OCI-LY1 (cell line): ENCODE measurements at regions not wholly inside any gene's neighbourhood (a gene's known extent, or its start where the extent isn't known, plus 50 kb on each side); places are given as distances from the start of the nearest gene placed in this dataset.

ENCODE experiments used
- H2AFZ ChIP-seq: fragments of 200-600 bp; sonication (generic), shearing (Covaris generic); 2 replicates; pipeline ENCODE4 v1.6.0; 2014; ENCODE audit warnings: antibody characterized with exemption, mild to moderate bottlenecking, low read length
- H3F3A ChIP-seq: fragments of 200-600 bp; sonication (generic), shearing (Covaris generic); 2 replicates; pipeline ENCODE4 v1.6.0; 2014; ENCODE audit warnings: mild to moderate bottlenecking, antibody characterized with exemption, low read length, moderate library complexity; ENCODE audit not compliant: insufficient read depth
- H3K27ac ChIP-seq: fragments of 200-600 bp; sonication (generic); 2 replicates; pipeline ENCODE4 v1.5.1; 2014; ENCODE audit warnings: low read length, mixed run types, mild to moderate bottlenecking, low read depth; ENCODE audit not compliant: poor library complexity, severe bottlenecking
- H3K27me3 ChIP-seq: fragments of 200-600 bp; sonication (generic); 2 replicates; pipeline ENCODE4 v1.6.0; 2014; ENCODE audit warnings: antibody characterized with exemption, mild to moderate bottlenecking, low read length, moderate library complexity; ENCODE audit not compliant: insufficient read depth
- H3K36me3 ChIP-seq: fragments of 200-600 bp; sonication (generic); 2 replicates; pipeline ENCODE4 v1.6.1; 2014; ENCODE audit warnings: mild to moderate bottlenecking, antibody characterized with exemption, low read length, moderate library complexity, mixed read lengths; ENCODE audit not compliant: insufficient read depth
- H3K4me1 ChIP-seq: fragments of 200-600 bp; sonication (generic); 2 replicates; pipeline ENCODE4 v1.5.1; 2014; ENCODE audit warnings: mild to moderate bottlenecking, low read length, moderate library complexity; ENCODE audit not compliant: insufficient read depth, severe bottlenecking
- H3K4me2 ChIP-seq: fragments of 200-600 bp; sonication (generic), shearing (Covaris generic); 2 replicates; pipeline ENCODE4 v1.6.1; 2014; ENCODE audit warnings: low read length
- H3K4me3 ChIP-seq: fragments of 200-600 bp; sonication (generic); 2 replicates; pipeline ENCODE4 v1.5.1; 2014; ENCODE audit warnings: low read length, low read depth, mild to moderate bottlenecking, mixed read lengths; ENCODE audit not compliant: poor library complexity, severe bottlenecking
- H3K79me2 ChIP-seq: fragments of 200-600 bp; shearing (Covaris generic); 2 replicates; pipeline ENCODE4 v1.6.1; 2016; ENCODE audit warnings: mixed run types, low read length, mixed read lengths; ENCODE audit not compliant: insufficient read depth
- H3K9ac ChIP-seq: fragments of 200-600 bp; sonication (generic), shearing (Covaris generic); 2 replicates; pipeline ENCODE4 v1.6.1; 2014; ENCODE audit warnings: mild to moderate bottlenecking, low read length, mixed read lengths
- H3K9me2 ChIP-seq: fragments of 200-600 bp; sonication (generic), shearing (Covaris generic); 2 replicates; pipeline ENCODE4 v1.6.1; 2014; ENCODE audit warnings: low read depth, mild to moderate bottlenecking, low read length, mixed read lengths
- H3K9me3 ChIP-seq: fragments of 200-600 bp; shearing (Covaris generic); 2 replicates; pipeline ENCODE4 v1.6.1; 2014; ENCODE audit warnings: low read length, mixed read lengths
- H4K20me1 ChIP-seq: fragments of 200-600 bp; sonication (generic), shearing (Covaris generic); 2 replicates; pipeline ENCODE4 v1.6.0; 2016; ENCODE audit warnings: mild to moderate bottlenecking, low read length; ENCODE audit not compliant: insufficient read depth
- EZH2 ChIP-seq: fragments of 200-600 bp; sonication (generic), shearing (Covaris generic); IDR thresholded peaks from 2 replicates; pipeline ENCODE4 v1.8.0; 2017; ENCODE audit warnings: borderline replicate concordance, mixed run types, mild to moderate bottlenecking, antibody characterized with exemption, low read length, moderate library complexity, mixed read lengths
- TF ChIP-seq, protein P1 (sequence below): fragments of 200-600 bp; sonication (generic), shearing (Covaris generic); IDR thresholded peaks from 2 replicates; pipeline ENCODE4 v1.5.1; 2017; ENCODE audit warnings: mild to moderate bottlenecking, antibody characterized with exemption, low read length, moderate library complexity, mixed read lengths

DNA sequence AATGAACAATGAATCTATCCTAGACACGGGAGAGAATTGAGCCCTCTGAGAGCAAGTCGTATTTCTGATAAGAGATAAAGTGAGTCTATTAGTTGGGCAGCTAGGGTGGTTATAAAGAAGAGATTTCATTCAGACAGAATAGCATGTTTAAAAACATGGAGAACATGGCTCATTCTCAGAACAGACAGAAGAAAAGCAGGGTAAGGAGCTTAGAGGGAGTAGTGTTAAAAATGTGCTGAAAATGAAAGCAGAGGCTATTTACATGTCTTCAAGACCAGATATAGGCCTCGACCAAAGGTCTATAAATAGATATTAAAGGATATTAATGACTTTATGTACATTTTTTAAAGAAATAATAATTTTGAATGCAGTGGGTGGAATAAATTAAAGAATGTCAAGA, 149.5 kb downstream of the SLITRK1 start:
- Histone ChIP-seq H4K20me1 (no peaks in the 10 kb centered on the region), H3K27me3 (no peaks in the 10 kb centered on the region), H3K4me2 (no peak overlapping the region), H3K4me1 (no peaks in the 10 kb centered on the region), H3K79me2 (no peaks in the 10 kb centered on the region), H3K27ac (no peak overlapping the region), H3K9me3 (no peaks in the 10 kb centered on the region), H3F3A (no peaks in the 10 kb centered on the region), H3K4me3 (no peak overlapping the region), H2AFZ (no peak overlapping the region), H3K36me3 (no peaks in the 10 kb centered on the region), H3K9ac (no peak overlapping the region), H3K9me2 (no peaks in the 10 kb centered on the region)
- no peak for TF ChIP-seq EZH2
- TF ChIP-seq, protein P1, sequence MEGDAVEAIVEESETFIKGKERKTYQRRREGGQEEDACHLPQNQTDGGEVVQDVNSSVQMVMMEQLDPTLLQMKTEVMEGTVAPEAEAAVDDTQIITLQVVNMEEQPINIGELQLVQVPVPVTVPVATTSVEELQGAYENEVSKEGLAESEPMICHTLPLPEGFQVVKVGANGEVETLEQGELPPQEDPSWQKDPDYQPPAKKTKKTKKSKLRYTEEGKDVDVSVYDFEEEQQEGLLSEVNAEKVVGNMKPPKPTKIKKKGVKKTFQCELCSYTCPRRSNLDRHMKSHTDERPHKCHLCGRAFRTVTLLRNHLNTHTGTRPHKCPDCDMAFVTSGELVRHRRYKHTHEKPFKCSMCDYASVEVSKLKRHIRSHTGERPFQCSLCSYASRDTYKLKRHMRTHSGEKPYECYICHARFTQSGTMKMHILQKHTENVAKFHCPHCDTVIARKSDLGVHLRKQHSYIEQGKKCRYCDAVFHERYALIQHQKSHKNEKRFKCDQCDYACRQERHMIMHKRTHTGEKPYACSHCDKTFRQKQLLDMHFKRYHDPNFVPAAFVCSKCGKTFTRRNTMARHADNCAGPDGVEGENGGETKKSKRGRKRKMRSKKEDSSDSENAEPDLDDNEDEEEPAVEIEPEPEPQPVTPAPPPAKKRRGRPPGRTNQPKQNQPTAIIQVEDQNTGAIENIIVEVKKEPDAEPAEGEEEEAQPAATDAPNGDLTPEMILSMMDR = no peak

DNA sequence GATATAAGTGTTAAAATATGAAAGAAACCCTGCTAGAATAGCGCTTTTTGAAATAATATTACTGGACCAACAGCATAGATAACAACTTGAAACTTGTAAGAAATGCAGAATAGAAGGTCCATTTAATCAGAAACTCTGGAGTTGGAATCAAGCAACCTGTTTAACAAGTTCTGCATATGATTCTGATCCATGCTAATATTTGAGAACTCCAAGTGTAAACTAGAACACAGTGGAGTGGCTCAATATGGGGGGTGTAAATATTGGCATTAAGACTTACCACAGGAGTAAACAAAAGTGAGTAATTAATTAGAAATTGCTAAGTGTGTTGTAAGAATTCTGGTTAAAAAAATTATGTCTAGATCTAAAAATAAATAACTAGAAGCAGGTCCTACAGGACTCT, 151.2 kb downstream of the SLITRK1 start:
- H3K9ac ChIP-seq = no peak overlapping the region
- H3K27ac ChIP-seq = no peak overlapping the region

DNA sequence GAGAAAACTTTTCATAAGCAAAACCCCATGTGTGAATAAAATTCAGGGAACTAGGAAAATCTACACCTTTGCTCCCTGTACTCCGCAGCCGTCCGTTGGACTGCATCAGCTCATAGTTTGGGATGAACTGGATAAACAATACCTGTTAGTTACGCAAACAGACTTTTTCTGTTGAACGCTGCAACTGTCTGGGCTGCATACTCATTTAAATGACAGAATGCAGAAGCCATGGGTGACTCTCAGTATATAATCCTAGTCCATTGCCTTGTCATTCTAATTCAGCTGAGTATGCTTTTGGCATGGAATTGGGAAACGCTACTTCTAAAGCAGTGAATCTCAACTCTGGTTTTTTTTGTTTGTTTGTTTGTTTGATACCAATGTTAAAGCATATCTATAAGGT, 151.6 kb downstream of the SLITRK1 start:
- H3K9ac ChIP-seq = no peak overlapping the region
- no peak overlapping the region for H3K4me3 ChIP-seq
- no peaks in the 10 kb centered on the region for H3K27me3 ChIP-seq
- H3K9me3 ChIP-seq = no peaks in the 10 kb centered on the region
- no peaks in the 10 kb centered on the region for H4K20me1 ChIP-seq
- H3K36me3 ChIP-seq = no peaks in the 10 kb centered on the region
- H3K79me2 ChIP-seq = no peaks in the 10 kb centered on the region
- no peak overlapping the region for H2AFZ ChIP-seq
- H3K27ac ChIP-seq = no peak overlapping the region
- no peaks in the 10 kb centered on the region for H3F3A ChIP-seq
- H3K4me2 ChIP-seq = no peak overlapping the region
- no peaks in the 10 kb centered on the region for H3K9me2 ChIP-seq
- no peaks in the 10 kb centered on the region for H3K4me1 ChIP-seq
- TF ChIP-seq, protein P1 = no peak
- no peak for TF ChIP-seq EZH2

More for the DNA sequence above, 151.2 kb downstream of the SLITRK1 start:
- Histone ChIP-seq H3K4me1 (no peaks in the 10 kb centered on the region), H3K4me3 (no peak overlapping the region), H3F3A (no peaks in the 10 kb centered on the region), H3K36me3 (no peaks in the 10 kb centered on the region), H2AFZ (no peak overlapping the region), H4K20me1 (no peaks in the 10 kb centered on the region), H3K4me2 (no peak overlapping the region), H3K9me3 (no peaks in the 10 kb centered on the region), H3K9me2 (no peaks in the 10 kb centered on the region), H3K79me2 (no peaks in the 10 kb centered on the region), H3K27me3 (no peaks in the 10 kb centered on the region)
- TF ChIP-seq EZH2 = no peak
- TF ChIP-seq, protein P1 = no peak
